ENCODE measurements at regions not wholly inside any gene's neighbourhood (a gene's known extent, or its start where the extent isn't known, plus 50 kb on each side); places are given as distances from the start of the nearest gene placed in this dataset.

- H3K4me1 Mint-ChIP-seq (ENCODE audit: low read depth, unreplicated experiment), result peaks cover 14% of the 10 kb centered on the region
Measured at GRCh38 chr13:26942184-26942583, 181.6 kb upstream of the GPR12 start.

GRCh38 chr13:26941345-26942174 lies 181.0 kb upstream of the GPR12 start:
- no TSS peak for BruUV-seq (replicated peaks)
- Mint-ChIP-seq H3K9me3 (ENCODE audit: unreplicated experiment) (peaks cover 8% of the 10 kb centered on the region), H3K36me3 (ENCODE audit: insufficient read depth, unreplicated experiment) (no peaks in the 10 kb centered on the region), H3K4me1 (ENCODE audit: low read depth, unreplicated experiment) (peaks cover 11% of the 10 kb centered on the region), H3K4me3 (ENCODE audit: unreplicated experiment) (no peak overlapping the region), H3K27ac (ENCODE audit: unreplicated experiment) (no peak overlapping the region), H3K27me3 (ENCODE audit: insufficient read depth, unreplicated experiment) (no peaks in the 10 kb centered on the region)
- no peaks in the 10 kb centered on the region; the same call in 1 of the 2 replicates for H3K9me3 ChIP-seq
- H3K36me3 ChIP-seq (ENCODE audit: control insufficient read depth, insufficient read depth, low read length), result no peaks in the 10 kb centered on the region
- no peak for TF ChIP-seq CTCF (IDR thresholded peaks at IDR 0.05; ENCODE audit: insufficient read depth in 1 of 2, low read depth in 1 of 2, low read length in 1 of 2, severe bottlenecking in 1 of 2, unreplicated experiment in 1 of 2)
- DNase-seq, result peak in 1 of 2 experiments; percentile 16
- ChIA-PET CTCF (interaction anchor here (0.6 to 1.1 kb wide), 5 partner anchors 10 to 421 kb away, joined by 3 to 4 read pairs (median 3); no protein-coding TSS in a partner anchor), POLR2A (no interaction called here)
- no peak overlapping the region for H3K4me3 ChIP-seq (ENCODE audit: low read depth, low read length)
- peaks cover 21% of the 10 kb centered on the region for H3K4me1 ChIP-seq
- intact Hi-C loops (cut with micrococcal nuclease; ENCODE audit: unreplicated experiment), result no loop called here
- no peaks in the 10 kb centered on the region for H3K27me3 ChIP-seq (replicated peaks; ENCODE audit: control insufficient read depth, insufficient read depth, low read length)

More at GRCh38 chr13:26942184-26942583, 181.6 kb upstream of the GPR12 start:
- Histone ChIP-seq H3K36me3 (ENCODE audit: control insufficient read depth, insufficient read depth, low read length) (no peaks in the 10 kb centered on the region), H3K9me3 (no peaks in the 10 kb centered on the region; the same call in 1 of the 2 replicates), H3K27me3 (replicated peaks; ENCODE audit: control insufficient read depth, insufficient read depth, low read length) (no peaks in the 10 kb centered on the region), H3K4me3 (ENCODE audit: low read depth, low read length) (no peak overlapping the region), H3K4me1 (peaks cover 22% of the 10 kb centered on the region)
- no peak overlapping the region for H3K27ac Mint-ChIP-seq (ENCODE audit: unreplicated experiment)
- CTCF ChIA-PET, result interaction anchor here (0.6 to 1.1 kb wide), 3 partner anchors 43 to 420 kb away, joined by 3 read pairs; no protein-coding TSS in a partner anchor
- intact Hi-C loops (cut with micrococcal nuclease; ENCODE audit: unreplicated experiment), result no loop called here
- peak in 1 of 2 experiments; percentile 7 for DNase-seq
- TF ChIP-seq CTCF (IDR thresholded peaks at IDR 0.05; ENCODE audit: insufficient read depth in 1 of 2, low read depth in 1 of 2, low read length in 1 of 2, severe bottlenecking in 1 of 2, unreplicated experiment in 1 of 2), result no peak
- H3K27me3 Mint-ChIP-seq (ENCODE audit: insufficient read depth, unreplicated experiment), result no peaks in the 10 kb centered on the region
- POLR2A ChIA-PET, result no interaction called here
- no TSS peak for BruUV-seq (replicated peaks)
- no peaks in the 10 kb centered on the region for H3K36me3 Mint-ChIP-seq (ENCODE audit: insufficient read depth, unreplicated experiment)
- H3K9me3 Mint-ChIP-seq (ENCODE audit: unreplicated experiment), result peaks cover 2% of the 10 kb centered on the region
- no peak overlapping the region for H3K4me3 Mint-ChIP-seq (ENCODE audit: unreplicated experiment)

DNA sequence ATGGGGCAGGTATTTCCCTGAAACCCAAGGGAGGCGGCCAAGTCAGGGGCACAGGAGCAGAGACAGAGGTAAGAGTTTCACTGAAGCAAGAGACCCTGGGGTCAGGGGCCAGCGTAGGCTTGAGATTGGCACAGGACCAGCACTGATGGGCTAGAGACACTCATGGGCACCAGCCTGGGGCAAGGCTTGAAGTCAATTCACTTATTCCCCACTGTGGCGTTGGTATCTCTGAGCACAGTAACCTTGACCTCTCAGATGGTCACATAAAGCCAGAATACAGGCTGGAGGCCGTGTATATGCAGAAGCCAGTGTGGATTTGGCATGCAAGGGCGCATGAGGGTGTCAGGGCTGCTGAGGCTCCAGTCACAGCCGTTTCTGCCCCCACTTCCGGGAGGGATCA lies 173.5 kb upstream of the GPR12 start:
- no peak for DNase-seq
- peaks cover 21% of the 10 kb centered on the region for H3K9me3 Mint-ChIP-seq (ENCODE audit: unreplicated experiment)
- no peaks in the 10 kb centered on the region for H3K36me3 ChIP-seq (ENCODE audit: control insufficient read depth, insufficient read depth, low read length)
- 0 out of 2 replicates have a peak, but pooled peaks cover 4% of the 10 kb centered on the region for H3K4me1 ChIP-seq
- H3K27me3 Mint-ChIP-seq (ENCODE audit: insufficient read depth, unreplicated experiment), result no peaks in the 10 kb centered on the region
- no peaks in the 10 kb centered on the region for H3K4me1 Mint-ChIP-seq (ENCODE audit: low read depth, unreplicated experiment)
- H3K27me3 ChIP-seq (replicated peaks; ENCODE audit: control insufficient read depth, insufficient read depth, low read length), result no peaks in the 10 kb centered on the region
- TF ChIP-seq CTCF (IDR thresholded peaks at IDR 0.05; ENCODE audit: insufficient read depth in 1 of 2, low read depth in 1 of 2, low read length in 1 of 2, severe bottlenecking in 1 of 2, unreplicated experiment in 1 of 2), result no peak
- ChIA-PET CTCF (no interaction called here), POLR2A (no interaction called here)
- H3K4me3 Mint-ChIP-seq (ENCODE audit: unreplicated experiment), result no peak overlapping the region
- intact Hi-C loops (cut with micrococcal nuclease; ENCODE audit: unreplicated experiment), result no loop called here
- H3K27ac Mint-ChIP-seq (ENCODE audit: unreplicated experiment), result no peak overlapping the region
- no peaks in the 10 kb centered on the region; the same call in none of the 2 replicates for H3K9me3 ChIP-seq
- H3K36me3 Mint-ChIP-seq (ENCODE audit: insufficient read depth, unreplicated experiment), result no peaks in the 10 kb centered on the region
- no peak overlapping the region for H3K4me3 ChIP-seq (ENCODE audit: low read depth, low read length)
- no TSS peak for BruUV-seq (replicated peaks)
